ENCODE measurements at regions not wholly inside any gene's neighbourhood (a gene's known extent, or its start where the extent isn't known, plus 50 kb on each side); places are given as distances from the start of the nearest gene placed in this dataset.

- no peaks in the 10 kb centered on the region for H3K4me1 ChIP-seq
- no peaks in the 10 kb centered on the region for H3K27me3 ChIP-seq
- no peak overlapping the region for H3K27ac ChIP-seq
- H4K20me1 ChIP-seq: no peaks in the 10 kb centered on the region
- no peak for TF ChIP-seq Cebpa-rat (IDR thresholded peaks at IDR 0.05)
- no peaks in the 10 kb centered on the region for H3K36me3 ChIP-seq
- H3K4me3 ChIP-seq: no peak overlapping the region
- no peaks in the 10 kb centered on the region for H3K9me3 ChIP-seq
- H3K9ac ChIP-seq: no peak overlapping the region
- no peak overlapping the region for H3K4me2 ChIP-seq
These were observed 183.0 kb downstream of the BARHL2 start for GRCh38 chr1:90534116-90534515.

- no peaks in the 10 kb centered on the region for H3K36me3 ChIP-seq
- H4K20me1 ChIP-seq: no peaks in the 10 kb centered on the region
- H3K9me3 ChIP-seq: no peaks in the 10 kb centered on the region
- TF ChIP-seq Cebpa-rat (IDR thresholded peaks at IDR 0.05): no peak
- H3K4me1 ChIP-seq: no peaks in the 10 kb centered on the region
- no peak overlapping the region for H3K27ac ChIP-seq
- no peak overlapping the region for H3K4me2 ChIP-seq
- H3K27me3 ChIP-seq: no peaks in the 10 kb centered on the region
- no peak overlapping the region for H3K9ac ChIP-seq
- H3K4me3 ChIP-seq: no peak overlapping the region
These were observed 190.1 kb downstream of the BARHL2 start for GRCh38 chr1:90526954-90527353.

- H3K4me3 ChIP-seq: no peak overlapping the region
- no peaks in the 10 kb centered on the region for H3K27me3 ChIP-seq
- H3K9ac ChIP-seq: no peak overlapping the region
- no peaks in the 10 kb centered on the region for H4K20me1 ChIP-seq
- H3K27ac ChIP-seq: no peak overlapping the region
- H3K9me3 ChIP-seq: no peaks in the 10 kb centered on the region
- H3K4me2 ChIP-seq: no peak overlapping the region
- no peak for TF ChIP-seq Cebpa-rat (IDR thresholded peaks at IDR 0.05)
- H3K36me3 ChIP-seq: no peaks in the 10 kb centered on the region
- H3K4me1 ChIP-seq: no peaks in the 10 kb centered on the region
These were observed 194.7 kb downstream of the BARHL2 start for GRCh38 chr1:90522432-90522831.

- Histone ChIP-seq H3K27me3 (no peaks in the 10 kb centered on the region), H3K27ac (no peak overlapping the region), H3K36me3 (no peaks in the 10 kb centered on the region), H3K9ac (no peak overlapping the region), H3K4me3 (no peak overlapping the region), H4K20me1 (no peaks in the 10 kb centered on the region), H3K9me3 (no peaks in the 10 kb centered on the region), H3K4me2 (no peak overlapping the region), H3K4me1 (no peaks in the 10 kb centered on the region)
- TF ChIP-seq Cebpa-rat (IDR thresholded peaks at IDR 0.05): no peak
These were observed 203.1 kb downstream of the BARHL2 start for GRCh38 chr1:90513956-90514355.

- no peaks in the 10 kb centered on the region for H3K4me1 ChIP-seq
- no peaks in the 10 kb centered on the region for H3K9me3 ChIP-seq
- H3K36me3 ChIP-seq: no peaks in the 10 kb centered on the region
- no peak overlapping the region for H3K4me3 ChIP-seq
- H3K4me2 ChIP-seq: no peak overlapping the region
- H3K27ac ChIP-seq: no peak overlapping the region
- TF ChIP-seq Cebpa-rat (IDR thresholded peaks at IDR 0.05): no peak
- H3K27me3 ChIP-seq: no peaks in the 10 kb centered on the region
- no peak overlapping the region for H3K9ac ChIP-seq
- H4K20me1 ChIP-seq: no peaks in the 10 kb centered on the region
These were observed 204.7 kb downstream of the BARHL2 start for GRCh38 chr1:90512441-90512840.

GRCh38 chr1:90510143-90510542 is 207.0 kb downstream of the BARHL2 start:
- no peak overlapping the region for H3K27ac ChIP-seq
- no peak overlapping the region for H3K9ac ChIP-seq
- no peak for TF ChIP-seq Cebpa-rat (IDR thresholded peaks at IDR 0.05)
- no peaks in the 10 kb centered on the region for H3K9me3 ChIP-seq
- H3K4me1 ChIP-seq: no peaks in the 10 kb centered on the region
- H3K4me3 ChIP-seq: no peak overlapping the region
- H3K36me3 ChIP-seq: no peaks in the 10 kb centered on the region
- H3K4me2 ChIP-seq: no peak overlapping the region
- no peaks in the 10 kb centered on the region for H3K27me3 ChIP-seq
- H4K20me1 ChIP-seq: no peaks in the 10 kb centered on the region

GRCh38 chr1:90509225-90510048 is 207.7 kb downstream of the BARHL2 start:
- Histone ChIP-seq H3K9me3 (no peaks in the 10 kb centered on the region), H4K20me1 (no peaks in the 10 kb centered on the region), H3K4me1 (no peaks in the 10 kb centered on the region), H3K27me3 (no peaks in the 10 kb centered on the region), H3K9ac (no peak overlapping the region), H3K4me3 (no peak overlapping the region), H3K4me2 (no peak overlapping the region), H3K27ac (no peak overlapping the region), H3K36me3 (no peaks in the 10 kb centered on the region)
- no peak for TF ChIP-seq Cebpa-rat (IDR thresholded peaks at IDR 0.05)

GRCh38 chr1:90508376-90509167 is 208.5 kb downstream of the BARHL2 start:
- no peak overlapping the region for H3K4me2 ChIP-seq
- no peaks in the 10 kb centered on the region for H3K9me3 ChIP-seq
- no peaks in the 10 kb centered on the region for H3K4me1 ChIP-seq
- H4K20me1 ChIP-seq: no peaks in the 10 kb centered on the region
- H3K9ac ChIP-seq: no peak overlapping the region
- no peak overlapping the region for H3K4me3 ChIP-seq
- H3K27me3 ChIP-seq: no peaks in the 10 kb centered on the region
- no peaks in the 10 kb centered on the region for H3K36me3 ChIP-seq
- H3K27ac ChIP-seq: no peak overlapping the region
- TF ChIP-seq Cebpa-rat (IDR thresholded peaks at IDR 0.05): no peak

- Histone ChIP-seq H3K27ac (no peak overlapping the region), H3K4me1 (no peaks in the 10 kb centered on the region), H3K4me2 (no peak overlapping the region), H3K4me3 (no peak overlapping the region), H3K36me3 (no peaks in the 10 kb centered on the region), H3K27me3 (no peaks in the 10 kb centered on the region), H4K20me1 (no peaks in the 10 kb centered on the region), H3K9me3 (no peaks in the 10 kb centered on the region), H3K9ac (no peak overlapping the region)
- no peak for TF ChIP-seq Cebpa-rat (IDR thresholded peaks at IDR 0.05)
These were observed 209.9 kb downstream of the BARHL2 start for GRCh38 chr1:90507173-90507572.

- H3K4me1 ChIP-seq: no peaks in the 10 kb centered on the region
- H3K9ac ChIP-seq: no peak overlapping the region
- no peak overlapping the region for H3K4me3 ChIP-seq
- no peaks in the 10 kb centered on the region for H3K36me3 ChIP-seq
- H3K27me3 ChIP-seq: no peaks in the 10 kb centered on the region
- H3K27ac ChIP-seq: no peak overlapping the region
- TF ChIP-seq Cebpa-rat (IDR thresholded peaks at IDR 0.05): no peak
- no peaks in the 10 kb centered on the region for H3K9me3 ChIP-seq
- no peak overlapping the region for H3K4me2 ChIP-seq
- H4K20me1 ChIP-seq: no peaks in the 10 kb centered on the region
These were observed 211.3 kb downstream of the BARHL2 start for GRCh38 chr1:90505806-90506205.
